PC-3 (cell line): ENCODE measurements at regions not wholly inside any gene's neighbourhood (a gene's known extent, or its start where the extent isn't known, plus 50 kb on each side); places are given as distances from the start of the nearest gene placed in this dataset.

ENCODE experiments used
- CTCF ChIP-seq: fragments of 300-600 bp; sonication (generic); conservative IDR thresholded peaks from 2 replicates; pipeline ENCODE4 v1.5.1; 2017; ENCODE audit warnings: antibody characterized with exemption, low read depth, mild to moderate bottlenecking, low read length
- EZH2phosphoT487 ChIP-seq: fragments of 300-600 bp; sonication (generic); IDR thresholded peaks from 2 replicates; pipeline ENCODE4 v1.6.1; 2018; ENCODE audit warnings: mild to moderate bottlenecking, antibody characterized with exemption, low read length, borderline replicate concordance

GRCh38 chr12:111154147-111154834, 214.6 kb downstream of the PHETA1 start:
- TF ChIP-seq CTCF (no peak), EZH2phosphoT487 (no peak)
